ENCODE measurements at regions not wholly inside any gene's neighbourhood (a gene's known extent, or its start where the extent isn't known, plus 50 kb on each side); places are given as distances from the start of the nearest gene placed in this dataset.

DNA sequence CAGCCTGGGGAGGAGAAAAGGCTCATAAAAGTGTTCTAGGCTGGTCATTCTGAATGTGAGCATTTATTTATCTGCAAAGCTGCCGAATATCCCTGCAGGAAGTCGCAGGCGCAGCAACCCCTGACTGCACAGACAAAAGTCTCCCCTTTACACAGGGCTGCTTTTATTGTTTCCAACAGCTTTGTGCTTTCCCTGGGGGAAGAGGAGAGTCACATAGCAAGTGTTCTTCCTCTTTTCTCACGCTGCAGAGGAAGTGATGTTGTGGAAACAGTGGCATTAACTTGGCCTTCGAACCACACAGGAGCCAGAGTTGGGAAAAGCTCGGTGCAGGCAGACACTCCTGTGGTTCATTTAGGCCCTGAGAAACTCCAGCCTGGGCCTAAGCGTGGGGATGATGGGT, 81.5 kb upstream of the BCOR start:
- TF ChIP-seq, protein P1, sequence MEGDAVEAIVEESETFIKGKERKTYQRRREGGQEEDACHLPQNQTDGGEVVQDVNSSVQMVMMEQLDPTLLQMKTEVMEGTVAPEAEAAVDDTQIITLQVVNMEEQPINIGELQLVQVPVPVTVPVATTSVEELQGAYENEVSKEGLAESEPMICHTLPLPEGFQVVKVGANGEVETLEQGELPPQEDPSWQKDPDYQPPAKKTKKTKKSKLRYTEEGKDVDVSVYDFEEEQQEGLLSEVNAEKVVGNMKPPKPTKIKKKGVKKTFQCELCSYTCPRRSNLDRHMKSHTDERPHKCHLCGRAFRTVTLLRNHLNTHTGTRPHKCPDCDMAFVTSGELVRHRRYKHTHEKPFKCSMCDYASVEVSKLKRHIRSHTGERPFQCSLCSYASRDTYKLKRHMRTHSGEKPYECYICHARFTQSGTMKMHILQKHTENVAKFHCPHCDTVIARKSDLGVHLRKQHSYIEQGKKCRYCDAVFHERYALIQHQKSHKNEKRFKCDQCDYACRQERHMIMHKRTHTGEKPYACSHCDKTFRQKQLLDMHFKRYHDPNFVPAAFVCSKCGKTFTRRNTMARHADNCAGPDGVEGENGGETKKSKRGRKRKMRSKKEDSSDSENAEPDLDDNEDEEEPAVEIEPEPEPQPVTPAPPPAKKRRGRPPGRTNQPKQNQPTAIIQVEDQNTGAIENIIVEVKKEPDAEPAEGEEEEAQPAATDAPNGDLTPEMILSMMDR (IDR thresholded peaks at IDR 0.05 in 4 of 5, conservative IDR thresholded peaks at IDR 0.05 in 1 of 5): no peak
- TF ChIP-seq POLR2A (IDR thresholded peaks at IDR 0.05): no peak
